Tibial artery (tissue), 4 donors: ENCODE measurements at regions not wholly inside any gene's neighbourhood (a gene's known extent, or its start where the extent isn't known, plus 50 kb on each side); places are given as distances from the start of the nearest gene placed in this dataset.
A peak's percentile ranks its signal among the peaks of the same experiment; 100 is the strongest.

Source experiments
- DNase-seq, 2 donors: peaks; one replicate each; pipeline ENCODE4 v3.0.0-alpha.2; 2019
- H3K27ac ChIP-seq, 2 donors: fragments of 200-600 bp; sonication (generic) in 1 of 2; 1 replicate in 1 of 2; 2 replicates in 1 of 2; pipeline ENCODE4 v1.5.1; 2018 to 2019; ENCODE audit warnings: mild to moderate bottlenecking in 1 of 2
- H3K27me3 ChIP-seq, 2 donors: fragments of 200-600 bp; sonication (generic) in 1 of 2; one replicate each; pipeline versions ENCODE4 v1.5.1 to v1.6.0; 2016 to 2019
- H3K36me3 ChIP-seq, 3 donors: fragments of 200-600 bp; sonication (generic) in 2 of 3; one replicate each; pipeline ENCODE4 v1.5.1; 2016 to 2019; ENCODE audit warnings: mild to moderate bottlenecking in 2 of 3
- H3K4me1 ChIP-seq, 4 donors: fragments of 200-600 bp; sonication (generic) in 2 of 4; 1 replicate in 3 of 4; 2 replicates in 1 of 4; pipeline ENCODE4 v1.5.1; 2016 to 2019
- H3K4me3 ChIP-seq, 2 donors: fragments of 200-600 bp; sonication (generic) in 1 of 2; 1 replicate in 1 of 2; 2 replicates in 1 of 2; pipeline ENCODE4 v1.5.1; 2018 to 2019; ENCODE audit warnings: mild to moderate bottlenecking in 2 of 2
- H3K9me3 ChIP-seq, 3 donors: fragments of 200-600 bp; sonication (generic) in 1 of 3; one replicate each; pipeline ENCODE4 v1.5.1; 2016 to 2019
- intact Hi-C: fragments of 100-400 bp; cut with DNase I; formaldehyde crosslinking; loops from one replicate; pipeline ENCODE4 v1.15.0; 2023; ENCODE audit warnings: low total_unique reads
- TF ChIP-seq, protein P1 (sequence below), 2 experiments: fragments of 200-600 bp in 1 of 2; fragments of 450-650 bp in 1 of 2; IDR thresholded peaks; one replicate each; pipeline ENCODE4 v1.5.1; 2017 to 2019; ENCODE audit warnings: antibody characterized with exemption in 2 of 2, mild to moderate bottlenecking in 1 of 2, moderate library complexity in 1 of 2

DNA sequence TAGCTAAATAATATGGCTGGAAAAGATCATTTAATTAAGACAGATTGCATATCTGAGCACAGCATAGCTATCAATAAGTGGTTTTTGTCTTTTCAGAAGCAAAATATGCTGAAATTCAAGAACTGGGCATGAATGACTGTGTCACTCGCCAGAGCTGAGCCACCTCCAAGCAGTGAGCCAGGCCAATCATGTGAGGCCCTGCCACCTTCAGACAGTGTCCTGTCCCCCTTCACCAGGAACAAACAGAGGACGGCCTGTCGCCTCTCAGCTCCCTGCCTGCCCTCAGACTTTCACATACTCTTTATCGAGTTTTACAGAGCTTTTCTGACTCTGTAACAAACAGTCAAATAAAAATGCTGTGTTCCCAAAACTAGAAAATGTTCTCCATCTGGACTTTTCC lies 171.0 kb upstream of the TSC22D1 start:
- H3K36me3 ChIP-seq = no peaks in the 10 kb centered on the region

DNA sequence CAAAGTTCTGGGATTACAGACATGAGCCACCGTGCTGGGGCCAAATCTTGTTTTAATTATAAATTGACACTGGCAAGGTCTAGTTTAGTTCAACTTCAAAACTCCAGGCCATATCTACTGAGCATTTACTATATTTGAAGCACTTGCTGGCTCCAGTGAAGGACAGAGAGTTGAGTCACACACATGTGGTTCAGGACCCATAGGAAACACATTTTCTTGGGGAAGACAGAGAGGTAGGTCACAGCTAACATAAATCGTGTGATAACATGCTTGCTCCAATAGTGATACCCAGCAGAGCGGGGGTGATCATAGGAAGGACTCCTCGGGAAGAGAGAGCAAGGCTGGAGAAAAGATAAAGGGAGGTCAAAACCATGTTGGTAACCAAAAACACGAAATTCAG lies 170.6 kb upstream of the TSC22D1 start:
- intact Hi-C loops = no loop called here
- Histone ChIP-seq H3K4me1 (peaks cover 0 to 11% (median 5%) of the 10 kb centered on the region in 4 donors), H3K36me3 (no peaks in the 10 kb centered on the region), H3K27ac (peak overlapping the region; percentile 55 to 65), H3K9me3 (no peaks in the 10 kb centered on the region), H3K27me3 (no peaks in the 10 kb centered on the region), H3K4me3 (no peak overlapping the region)
- no peak for DNase-seq
- TF ChIP-seq, protein P1, sequence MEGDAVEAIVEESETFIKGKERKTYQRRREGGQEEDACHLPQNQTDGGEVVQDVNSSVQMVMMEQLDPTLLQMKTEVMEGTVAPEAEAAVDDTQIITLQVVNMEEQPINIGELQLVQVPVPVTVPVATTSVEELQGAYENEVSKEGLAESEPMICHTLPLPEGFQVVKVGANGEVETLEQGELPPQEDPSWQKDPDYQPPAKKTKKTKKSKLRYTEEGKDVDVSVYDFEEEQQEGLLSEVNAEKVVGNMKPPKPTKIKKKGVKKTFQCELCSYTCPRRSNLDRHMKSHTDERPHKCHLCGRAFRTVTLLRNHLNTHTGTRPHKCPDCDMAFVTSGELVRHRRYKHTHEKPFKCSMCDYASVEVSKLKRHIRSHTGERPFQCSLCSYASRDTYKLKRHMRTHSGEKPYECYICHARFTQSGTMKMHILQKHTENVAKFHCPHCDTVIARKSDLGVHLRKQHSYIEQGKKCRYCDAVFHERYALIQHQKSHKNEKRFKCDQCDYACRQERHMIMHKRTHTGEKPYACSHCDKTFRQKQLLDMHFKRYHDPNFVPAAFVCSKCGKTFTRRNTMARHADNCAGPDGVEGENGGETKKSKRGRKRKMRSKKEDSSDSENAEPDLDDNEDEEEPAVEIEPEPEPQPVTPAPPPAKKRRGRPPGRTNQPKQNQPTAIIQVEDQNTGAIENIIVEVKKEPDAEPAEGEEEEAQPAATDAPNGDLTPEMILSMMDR (IDR thresholded peaks at IDR 0.05) = no peak

More for the DNA sequence above, 171.0 kb upstream of the TSC22D1 start:
- intact Hi-C loops = no loop called here
- TF ChIP-seq, protein P1 (IDR thresholded peaks at IDR 0.05) = no peak
- no peaks in the 10 kb centered on the region for H3K27me3 ChIP-seq
- peaks cover 0 to 11% (median 5%) of the 10 kb centered on the region in 4 donors for H3K4me1 ChIP-seq
- no peak for DNase-seq
- peak overlapping the region; percentile 55 to 65 for H3K27ac ChIP-seq
- H3K4me3 ChIP-seq = no peak overlapping the region
- H3K9me3 ChIP-seq = no peaks in the 10 kb centered on the region

DNA sequence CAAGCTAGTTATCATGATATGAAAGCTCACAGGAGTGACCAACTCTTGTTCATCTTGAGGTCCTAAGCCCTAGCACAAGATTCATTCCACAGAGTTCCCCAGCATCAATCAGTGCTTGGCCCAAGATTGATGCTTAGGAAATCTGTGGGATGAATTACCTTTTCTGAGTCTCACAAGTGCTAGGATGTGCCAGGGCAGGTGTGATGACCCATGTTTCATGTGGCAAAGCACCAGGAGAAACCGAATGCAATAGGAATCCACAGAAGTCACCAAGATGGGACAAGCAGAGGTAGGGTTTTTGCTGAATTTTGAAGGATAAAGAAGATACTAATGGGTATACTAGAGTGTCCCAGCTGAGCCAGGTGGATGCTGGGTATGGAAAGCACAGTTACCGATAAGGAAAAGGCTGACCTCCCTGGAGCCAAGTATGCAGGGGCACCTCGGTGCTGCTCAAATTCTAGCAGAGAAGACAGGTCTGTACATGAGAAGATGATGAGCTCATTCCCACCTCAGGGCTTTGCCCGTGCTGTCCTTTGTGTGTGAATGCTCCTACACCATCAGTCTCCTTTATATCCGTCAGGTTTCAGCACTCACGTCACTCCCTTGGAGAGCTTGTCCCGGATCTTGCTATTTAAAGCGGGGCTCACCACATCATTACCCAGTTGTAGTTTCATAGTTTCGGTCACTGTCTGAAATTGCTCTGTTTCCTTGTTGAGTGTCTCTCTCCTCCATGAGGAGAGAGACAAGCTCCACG lies 168.9 kb upstream of the TSC22D1 start:
- Histone ChIP-seq H3K4me1 (peaks cover 0 to 11% (median 5%) of the 10 kb centered on the region in 4 donors), H3K9me3 (no peaks in the 10 kb centered on the region), H3K4me3 (no peak overlapping the region), H3K36me3 (no peaks in the 10 kb centered on the region), H3K27ac (no peak overlapping the region), H3K27me3 (no peaks in the 10 kb centered on the region)
- no peak for DNase-seq
- TF ChIP-seq, protein P1 (IDR thresholded peaks at IDR 0.05) = no peak
- intact Hi-C loops = no loop called here

DNA sequence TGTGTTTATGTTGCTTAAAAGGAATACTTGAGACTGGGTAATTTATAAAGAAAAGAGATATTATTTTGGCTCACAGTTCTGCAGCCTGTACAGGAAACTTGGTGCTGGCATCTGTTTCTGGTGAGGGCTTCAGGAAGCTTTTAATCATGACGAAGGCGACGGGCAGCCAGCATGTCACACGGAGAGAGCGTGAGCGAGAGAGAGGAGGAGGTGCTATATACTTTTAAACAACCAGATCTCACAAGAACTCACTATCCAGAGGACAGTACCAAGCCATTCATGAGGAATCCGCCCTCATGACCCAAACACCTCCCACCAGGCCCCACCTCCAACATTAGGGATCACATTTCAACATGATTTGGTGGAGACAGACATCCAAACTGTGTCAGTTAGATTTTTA lies 163.4 kb upstream of the TSC22D1 start:
- Histone ChIP-seq H3K36me3 (no peaks in the 10 kb centered on the region), H3K9me3 (no peaks in the 10 kb centered on the region), H3K4me3 (no peak overlapping the region), H3K27me3 (no peaks in the 10 kb centered on the region), H3K4me1 (peaks cover 0 to 3% (median under 1%) of the 10 kb centered on the region in 4 donors), H3K27ac (no peak overlapping the region)
- TF ChIP-seq, protein P1 (IDR thresholded peaks at IDR 0.05) = no peak
- DNase-seq = no peak
- intact Hi-C loops = no loop called here

DNA sequence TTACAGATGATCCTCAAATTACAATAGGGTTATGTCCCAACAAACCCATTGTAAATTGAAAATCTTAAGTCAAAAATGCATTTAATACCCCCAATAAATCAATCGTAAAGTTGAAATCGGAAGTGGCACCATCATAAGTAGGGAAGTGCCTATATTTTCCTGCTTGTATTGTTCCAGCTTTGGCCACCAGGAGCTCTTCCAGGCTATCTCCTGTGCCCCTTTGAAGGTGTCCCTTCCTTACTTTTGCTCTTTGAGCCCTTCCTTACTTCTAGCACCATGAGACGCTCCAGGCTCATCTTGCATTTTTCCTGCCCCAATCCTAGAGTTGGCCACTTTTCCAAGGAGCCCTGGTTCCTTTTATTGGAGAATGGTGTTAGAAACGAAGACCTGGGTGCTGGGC lies 163.0 kb upstream of the TSC22D1 start:
- intact Hi-C loops = no loop called here
- TF ChIP-seq, protein P1 (IDR thresholded peaks at IDR 0.05) = no peak

More for the DNA sequence above, 163.0 kb upstream of the TSC22D1 start:
- peaks cover 0 to 8% (median 3%) of the 10 kb centered on the region in 4 donors for H3K4me1 ChIP-seq
- no peaks in the 10 kb centered on the region for H3K9me3 ChIP-seq
- no peak for DNase-seq
- no peaks in the 10 kb centered on the region for H3K36me3 ChIP-seq
- no peak overlapping the region for H3K4me3 ChIP-seq
- H3K27me3 ChIP-seq = no peaks in the 10 kb centered on the region
- H3K27ac ChIP-seq = no peak overlapping the region
